Tibial nerve (tissue), 4 donors: ENCODE measurements at regions not wholly inside any gene's neighbourhood (a gene's known extent, or its start where the extent isn't known, plus 50 kb on each side); places are given as distances from the start of the nearest gene placed in this dataset.

Source experiments
- DNase-seq, 2 donors: peaks; one replicate each; pipeline ENCODE4 v3.0.0-alpha.2; 2019; ENCODE audit warnings: low spot score in 2 of 2
- H3K27ac ChIP-seq, 4 donors: fragments of 200-600 bp; sonication (generic) in 3 of 4; one replicate each; pipeline ENCODE4 v1.5.1; 2017 to 2019; ENCODE audit warnings: mild to moderate bottlenecking in 1 of 4
- H3K27me3 ChIP-seq, 2 donors: fragments of 200-600 bp; sonication (generic) in 1 of 2; one replicate each; pipeline versions ENCODE4 v1.5.1 to v1.6.0; 2017 to 2019
- H3K36me3 ChIP-seq, 3 donors: fragments of 200-600 bp; sonication (generic); one replicate each; pipeline ENCODE4 v1.5.1; 2018 to 2019
- H3K4me1 ChIP-seq, 4 donors: fragments of 200-600 bp; sonication (generic) in 3 of 4; one replicate each; pipeline ENCODE4 v1.5.1; 2017 to 2019
- H3K4me3 ChIP-seq, 4 donors: fragments of 200-600 bp; sonication (generic) in 3 of 4; one replicate each; pipeline ENCODE4 v1.5.1; 2017 to 2019; ENCODE audit warnings: mild to moderate bottlenecking in 1 of 4, moderate library complexity in 1 of 4
- H3K9me3 ChIP-seq, 4 donors: fragments of 200-600 bp; sonication (generic) in 3 of 4; one replicate each; pipeline ENCODE4 v1.5.1; 2017 to 2019
- EP300 ChIP-seq, 2 donors: sonication (generic); formaldehyde crosslinking; IDR thresholded peaks; one replicate each; pipeline ENCODE4 v1.6.1; 2017; ENCODE audit warnings: antibody characterized with exemption in 2 of 2, mild to moderate bottlenecking in 1 of 2
- POLR2A ChIP-seq, 2 donors: fragments of 450-650 bp; IDR thresholded peaks; one replicate each; pipeline ENCODE4 v1.6.1; 2017; ENCODE audit warnings: antibody characterized with exemption in 2 of 2, mild to moderate bottlenecking in 2 of 2, moderate library complexity in 2 of 2
- WGBS, 2 donors: methylation state at CpG; one replicate each; pipeline ENCODE4 v1.1.5; 2018; 5-methylcytosine and 5-hydroxymethylcytosine counted together
- TF ChIP-seq, protein P1 (sequence below), 5 experiments: fragments of 200-600 bp in 3 of 5; fragments of 450-650 bp in 2 of 5; sonication (generic) in 3 of 5; IDR thresholded peaks; one replicate each; pipeline ENCODE4 v1.5.1; 2016 to 2019; ENCODE audit warnings: antibody characterized with exemption in 5 of 5, mild to moderate bottlenecking in 3 of 5, moderate library complexity in 2 of 5

DNA sequence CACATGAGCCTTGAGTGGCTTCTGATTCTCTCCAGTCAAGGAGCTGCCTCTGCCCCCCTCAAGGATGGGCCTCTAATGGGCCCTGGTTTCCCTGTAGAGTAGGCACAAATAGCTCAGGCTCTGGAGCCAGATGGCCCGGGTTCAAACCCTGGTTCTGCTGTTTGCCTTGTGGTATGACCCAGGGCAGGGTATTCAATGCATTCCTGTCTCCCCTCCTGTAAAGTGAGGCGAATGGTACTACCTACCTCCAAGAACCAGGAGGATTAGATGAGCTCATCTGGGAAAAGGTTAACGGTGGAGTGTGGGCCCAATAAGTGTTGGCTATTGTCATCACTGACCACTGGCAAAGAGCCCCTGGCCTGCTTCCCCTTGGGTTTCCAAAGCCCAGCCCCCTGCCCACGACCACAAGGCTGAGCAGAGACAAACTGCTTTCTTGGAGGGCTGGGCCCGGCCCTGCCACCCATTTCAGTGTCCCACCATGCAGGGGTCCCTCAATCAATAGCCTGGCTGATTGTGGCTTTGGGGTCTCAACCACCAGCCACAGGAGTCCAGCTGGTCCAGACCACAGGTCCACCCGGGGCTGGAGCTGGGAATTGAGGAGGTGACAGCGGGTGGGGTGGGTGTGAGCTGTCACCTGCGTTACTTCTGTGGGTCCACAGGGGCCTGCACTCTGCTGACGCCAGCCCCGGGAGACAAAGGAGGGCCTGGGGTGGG lies 115.6 kb upstream of the RUNX3 start:
- Histone ChIP-seq H3K27ac (no peak overlapping the region), H3K4me1 (no peaks in the 10 kb centered on the region), H3K27me3 (peaks cover 0 to 10% of the 10 kb centered on the region in 2 donors), H3K36me3 (no peaks in the 10 kb centered on the region), H3K9me3 (peaks cover 0 to 9% (median 0%) of the 10 kb centered on the region in 4 donors), H3K4me3 (no peak overlapping the region)
- TF ChIP-seq EP300 (IDR thresholded peaks at IDR 0.05), result no peak
- TF ChIP-seq POLR2A (IDR thresholded peaks at IDR 0.05), result no peak
- TF ChIP-seq, protein P1, sequence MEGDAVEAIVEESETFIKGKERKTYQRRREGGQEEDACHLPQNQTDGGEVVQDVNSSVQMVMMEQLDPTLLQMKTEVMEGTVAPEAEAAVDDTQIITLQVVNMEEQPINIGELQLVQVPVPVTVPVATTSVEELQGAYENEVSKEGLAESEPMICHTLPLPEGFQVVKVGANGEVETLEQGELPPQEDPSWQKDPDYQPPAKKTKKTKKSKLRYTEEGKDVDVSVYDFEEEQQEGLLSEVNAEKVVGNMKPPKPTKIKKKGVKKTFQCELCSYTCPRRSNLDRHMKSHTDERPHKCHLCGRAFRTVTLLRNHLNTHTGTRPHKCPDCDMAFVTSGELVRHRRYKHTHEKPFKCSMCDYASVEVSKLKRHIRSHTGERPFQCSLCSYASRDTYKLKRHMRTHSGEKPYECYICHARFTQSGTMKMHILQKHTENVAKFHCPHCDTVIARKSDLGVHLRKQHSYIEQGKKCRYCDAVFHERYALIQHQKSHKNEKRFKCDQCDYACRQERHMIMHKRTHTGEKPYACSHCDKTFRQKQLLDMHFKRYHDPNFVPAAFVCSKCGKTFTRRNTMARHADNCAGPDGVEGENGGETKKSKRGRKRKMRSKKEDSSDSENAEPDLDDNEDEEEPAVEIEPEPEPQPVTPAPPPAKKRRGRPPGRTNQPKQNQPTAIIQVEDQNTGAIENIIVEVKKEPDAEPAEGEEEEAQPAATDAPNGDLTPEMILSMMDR (IDR thresholded peaks at IDR 0.05), result no peak
- 68 to 74% methylated on average over 7 to 8 of the region's 10 CpGs for WGBS, 2 donors
- no peak for DNase-seq

DNA sequence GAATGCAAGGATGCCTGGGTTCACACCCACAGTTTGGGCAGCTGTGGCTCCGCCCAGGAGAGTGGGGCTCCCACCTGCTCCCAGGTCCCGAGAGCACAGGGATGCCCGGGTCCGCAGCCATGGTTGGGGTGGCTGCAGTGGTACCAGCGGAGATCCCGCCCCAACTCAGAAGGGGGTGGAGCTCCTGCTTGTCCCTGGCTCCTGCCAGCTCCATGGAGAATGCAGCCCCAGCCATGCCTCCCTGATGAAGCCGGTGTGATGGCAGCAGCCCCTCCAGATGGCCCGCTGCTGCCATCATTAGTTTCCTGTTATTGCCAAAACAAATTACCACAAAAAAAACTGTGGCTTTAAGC lies 113.1 kb upstream of the RUNX3 start:
- WGBS, 2 donors, result 78 to 88% methylated on average over 7 to 8 of the region's 8 CpGs

DNA sequence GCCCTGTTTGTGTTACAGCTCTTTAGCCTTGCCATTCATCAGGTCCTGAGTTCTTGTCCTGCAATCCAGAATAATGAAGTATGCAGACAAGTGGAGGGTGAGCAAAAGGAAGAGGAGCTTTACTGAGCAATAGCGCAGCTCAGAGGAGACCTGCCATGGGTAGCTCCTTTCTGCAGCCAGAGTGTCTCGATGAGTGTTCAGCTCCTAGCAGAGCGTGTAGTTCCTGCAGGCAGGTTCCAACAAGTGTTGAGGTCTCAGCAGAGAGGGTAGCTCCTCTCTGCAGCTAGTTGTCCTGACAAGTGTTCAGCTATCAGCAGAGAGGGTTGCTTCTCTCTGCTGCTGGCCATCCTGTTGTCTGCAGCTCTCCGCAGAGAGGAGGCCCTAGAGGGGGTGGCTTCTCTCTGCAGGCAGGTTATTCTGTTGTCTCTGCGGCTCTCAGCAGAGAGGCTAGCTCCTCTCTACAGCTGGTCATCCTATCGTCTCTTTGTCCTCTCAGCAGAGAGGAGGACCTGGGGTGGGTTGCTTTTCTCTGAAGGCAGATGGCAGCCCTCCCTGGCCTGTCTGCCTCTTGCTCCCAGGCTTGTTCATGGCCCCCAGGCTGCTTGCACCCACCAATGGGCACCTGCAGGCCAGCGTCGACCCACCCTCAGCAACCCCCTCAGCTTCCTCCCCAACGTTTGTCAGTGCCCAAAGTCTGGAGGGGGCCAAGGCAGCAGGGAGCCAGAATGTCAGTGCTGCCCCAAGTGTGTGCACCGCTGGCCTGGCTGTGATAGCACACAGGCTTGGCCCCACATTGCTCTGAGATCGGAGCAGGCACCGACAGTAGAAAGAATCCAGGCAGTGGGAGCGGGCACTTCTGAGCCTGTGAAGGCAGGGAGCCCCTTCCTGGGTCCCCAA lies 112.5 kb upstream of the RUNX3 start:
- Histone ChIP-seq H3K36me3 (no peaks in the 10 kb centered on the region), H3K27me3 (peaks cover 0 to 17% of the 10 kb centered on the region in 2 donors), H3K27ac (no peak overlapping the region), H3K9me3 (peaks cover 0 to 9% (median 0%) of the 10 kb centered on the region in 4 donors), H3K4me1 (no peaks in the 10 kb centered on the region), H3K4me3 (no peak overlapping the region)
- no peak for DNase-seq
- WGBS, 2 donors, result 65 to 67% methylated on average over 13 of the region's 13 CpGs
- TF ChIP-seq POLR2A (IDR thresholded peaks at IDR 0.05) (no peak), EP300 (IDR thresholded peaks at IDR 0.05) (no peak)
- TF ChIP-seq, protein P1 (IDR thresholded peaks at IDR 0.05), result no peak

More for the DNA sequence above, 113.1 kb upstream of the RUNX3 start:
- Histone ChIP-seq H3K36me3 (no peaks in the 10 kb centered on the region), H3K27ac (no peak overlapping the region), H3K4me3 (no peak overlapping the region), H3K9me3 (peaks cover 0 to 9% (median 0%) of the 10 kb centered on the region in 4 donors), H3K4me1 (no peaks in the 10 kb centered on the region), H3K27me3 (peaks cover 0 to 17% of the 10 kb centered on the region in 2 donors)
- DNase-seq, result no peak
- TF ChIP-seq EP300 (IDR thresholded peaks at IDR 0.05) (no peak), POLR2A (IDR thresholded peaks at IDR 0.05) (no peak)
- TF ChIP-seq, protein P1 (IDR thresholded peaks at IDR 0.05), result no peak

DNA sequence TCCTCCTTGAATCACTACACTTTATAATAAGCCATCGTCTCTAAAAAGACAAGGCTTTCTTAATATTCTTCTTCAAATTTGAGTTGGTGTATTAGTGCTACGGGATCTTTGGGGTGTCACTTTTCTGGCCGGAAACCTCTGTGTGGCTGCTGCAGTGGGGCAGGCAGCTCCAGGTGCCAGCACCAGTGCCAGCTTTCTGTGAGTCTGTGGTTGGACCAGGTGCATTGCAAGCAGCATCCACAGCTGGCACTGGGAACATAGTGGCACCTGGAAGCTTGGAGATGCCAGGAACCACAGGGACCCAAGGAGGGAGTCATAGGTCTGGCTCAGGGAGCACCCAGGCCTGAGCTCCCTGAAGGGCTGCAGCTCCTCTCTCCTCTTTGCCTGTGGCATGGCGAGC lies 111.8 kb upstream of the RUNX3 start:
- Histone ChIP-seq H3K27ac (no peak overlapping the region), H3K4me3 (no peak overlapping the region), H3K9me3 (peaks cover 0 to 9% (median 0%) of the 10 kb centered on the region in 4 donors), H3K36me3 (no peaks in the 10 kb centered on the region), H3K4me1 (no peaks in the 10 kb centered on the region), H3K27me3 (peaks cover 0 to 17% of the 10 kb centered on the region in 2 donors)
- WGBS, 2 donors, result 76 to 85% methylated on average over 4 of the region's 4 CpGs
- no peak for DNase-seq
- TF ChIP-seq EP300 (IDR thresholded peaks at IDR 0.05), result no peak
- TF ChIP-seq, protein P1 (IDR thresholded peaks at IDR 0.05), result no peak
- no peak for TF ChIP-seq POLR2A (IDR thresholded peaks at IDR 0.05)
